ENCODE measurements at regions not wholly inside any gene's neighbourhood (a gene's known extent, or its start where the extent isn't known, plus 50 kb on each side); places are given as distances from the start of the nearest gene placed in this dataset.

DNA sequence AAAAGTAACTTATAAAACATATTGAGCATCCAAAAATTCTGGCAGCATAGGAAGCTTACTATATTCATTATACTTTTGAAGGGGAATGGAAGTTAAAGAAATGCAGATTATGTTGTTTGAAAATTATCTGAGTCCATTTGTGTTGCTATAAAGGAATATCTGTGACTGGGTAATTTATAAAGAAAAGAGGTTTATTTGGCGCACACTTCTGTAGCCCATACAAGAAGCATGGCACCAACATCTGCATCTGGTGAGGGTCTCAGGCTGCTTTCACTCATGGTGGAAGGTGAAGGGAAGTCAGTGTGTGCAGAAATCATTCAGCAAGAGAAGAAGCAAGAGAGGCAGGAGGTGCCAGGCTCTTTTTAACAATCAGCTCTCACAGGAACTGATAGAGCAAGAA is 55.5 kb upstream of the BACH1 start:
- BruUV-seq (replicated peaks), result no TSS peak
- Mint-ChIP-seq H3K36me3 (ENCODE audit: insufficient read depth, unreplicated experiment) (no peaks in the 10 kb centered on the region), H3K27ac (ENCODE audit: low read depth, unreplicated experiment) (no peak overlapping the region), H3K27me3 (ENCODE audit: insufficient read depth, unreplicated experiment) (no peaks in the 10 kb centered on the region), H3K9me3 (ENCODE audit: unreplicated experiment) (no peaks in the 10 kb centered on the region), H3K4me1 (ENCODE audit: insufficient read depth, unreplicated experiment) (peaks cover 10% of the 10 kb centered on the region), H3K4me3 (ENCODE audit: unreplicated experiment) (no peak overlapping the region)
- intact Hi-C loops (cut with micrococcal nuclease), result no loop called here
- ChIA-PET POLR2A (interaction anchor here (0.9 to 1.1 kb wide), 2 partner anchors 9 to 26 kb away, joined by 3 read pairs; no protein-coding TSS in a partner anchor), CTCF (no interaction called here)
- TF ChIP-seq, protein P1, sequence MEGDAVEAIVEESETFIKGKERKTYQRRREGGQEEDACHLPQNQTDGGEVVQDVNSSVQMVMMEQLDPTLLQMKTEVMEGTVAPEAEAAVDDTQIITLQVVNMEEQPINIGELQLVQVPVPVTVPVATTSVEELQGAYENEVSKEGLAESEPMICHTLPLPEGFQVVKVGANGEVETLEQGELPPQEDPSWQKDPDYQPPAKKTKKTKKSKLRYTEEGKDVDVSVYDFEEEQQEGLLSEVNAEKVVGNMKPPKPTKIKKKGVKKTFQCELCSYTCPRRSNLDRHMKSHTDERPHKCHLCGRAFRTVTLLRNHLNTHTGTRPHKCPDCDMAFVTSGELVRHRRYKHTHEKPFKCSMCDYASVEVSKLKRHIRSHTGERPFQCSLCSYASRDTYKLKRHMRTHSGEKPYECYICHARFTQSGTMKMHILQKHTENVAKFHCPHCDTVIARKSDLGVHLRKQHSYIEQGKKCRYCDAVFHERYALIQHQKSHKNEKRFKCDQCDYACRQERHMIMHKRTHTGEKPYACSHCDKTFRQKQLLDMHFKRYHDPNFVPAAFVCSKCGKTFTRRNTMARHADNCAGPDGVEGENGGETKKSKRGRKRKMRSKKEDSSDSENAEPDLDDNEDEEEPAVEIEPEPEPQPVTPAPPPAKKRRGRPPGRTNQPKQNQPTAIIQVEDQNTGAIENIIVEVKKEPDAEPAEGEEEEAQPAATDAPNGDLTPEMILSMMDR (IDR thresholded peaks at IDR 0.05; ENCODE audit: unreplicated experiment), result no peak
- no peak for DNase-seq (ENCODE audit: unreplicated experiment)

DNA sequence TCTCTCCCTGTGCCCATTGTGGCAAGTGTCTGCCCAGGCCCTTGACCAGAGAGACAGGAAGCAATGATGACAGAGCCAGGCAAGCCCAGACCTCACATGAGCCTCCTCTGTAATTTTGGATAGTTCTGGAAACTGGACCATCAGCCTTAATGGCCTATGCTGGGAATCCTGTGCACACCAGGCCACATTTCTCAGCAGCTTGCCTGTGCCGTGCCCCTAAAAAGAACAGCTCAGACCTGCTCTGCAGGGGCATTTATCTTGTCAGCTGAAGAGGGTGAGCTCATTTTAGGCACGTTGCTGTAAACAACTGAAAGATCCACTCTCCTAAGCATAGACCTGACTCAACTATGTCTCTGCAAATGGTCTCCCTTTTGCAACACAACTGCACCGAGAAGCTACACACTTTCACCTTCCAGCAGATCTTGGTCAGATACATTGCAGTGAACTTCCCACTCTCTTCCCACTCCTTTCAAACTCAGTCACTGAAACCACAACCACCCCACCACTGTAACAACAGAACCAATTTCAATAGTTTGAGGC is 53.5 kb upstream of the BACH1 start:
- CTCF ChIA-PET, result interaction anchor here (0.5 to 1.0 kb wide), 2 partner anchors 12 to 128 kb away, joined by 3 read pairs; no protein-coding TSS in a partner anchor
- TF ChIP-seq, protein P1 (IDR thresholded peaks at IDR 0.05; ENCODE audit: unreplicated experiment), result no peak
- DNase-seq (ENCODE audit: unreplicated experiment), result no peak
- Mint-ChIP-seq H3K4me1 (ENCODE audit: insufficient read depth, unreplicated experiment) (no peaks in the 10 kb centered on the region), H3K9me3 (ENCODE audit: unreplicated experiment) (peaks cover 6% of the 10 kb centered on the region), H3K27ac (ENCODE audit: low read depth, unreplicated experiment) (no peak overlapping the region), H3K36me3 (ENCODE audit: insufficient read depth, unreplicated experiment) (no peaks in the 10 kb centered on the region), H3K27me3 (ENCODE audit: insufficient read depth, unreplicated experiment) (no peaks in the 10 kb centered on the region), H3K4me3 (ENCODE audit: unreplicated experiment) (no peak overlapping the region)
- intact Hi-C loops (cut with micrococcal nuclease), result no loop called here
- BruUV-seq (replicated peaks), result no TSS peak
- POLR2A ChIA-PET, result interaction anchor here (0.6 to 5.0 kb wide), 3 partner anchors 11 to 35 kb away, joined by 3 to 37 read pairs (median 3); no protein-coding TSS in a partner anchor

DNA sequence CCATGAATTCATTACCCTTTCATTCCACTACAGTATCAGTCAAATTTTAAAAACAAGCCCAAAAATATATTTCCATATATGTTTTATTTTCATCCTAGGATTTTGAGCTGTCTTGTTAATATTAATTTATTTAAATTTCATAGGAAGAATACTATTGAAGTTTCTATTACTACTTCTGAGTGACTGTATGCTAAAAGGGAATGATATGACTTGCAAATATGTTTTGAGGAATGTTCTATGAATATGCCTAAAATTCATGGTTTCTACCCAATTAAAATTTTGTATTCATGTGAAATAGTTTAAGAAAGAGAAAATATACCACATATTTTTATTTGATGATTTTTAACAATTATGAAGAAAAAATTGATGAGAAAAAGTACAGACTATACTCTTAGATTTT is 52.9 kb upstream of the BACH1 start:
- POLR2A ChIA-PET, result interaction anchor here (5.0 kb wide), 1 partner anchor 14 kb away, joined by 37 read pairs; no protein-coding TSS in a partner anchor
- Mint-ChIP-seq H3K36me3 (ENCODE audit: insufficient read depth, unreplicated experiment) (no peaks in the 10 kb centered on the region), H3K27me3 (ENCODE audit: insufficient read depth, unreplicated experiment) (no peaks in the 10 kb centered on the region), H3K4me1 (ENCODE audit: insufficient read depth, unreplicated experiment) (no peaks in the 10 kb centered on the region), H3K9me3 (ENCODE audit: unreplicated experiment) (peaks cover 6% of the 10 kb centered on the region), H3K27ac (ENCODE audit: low read depth, unreplicated experiment) (no peak overlapping the region), H3K4me3 (ENCODE audit: unreplicated experiment) (no peak overlapping the region)
- intact Hi-C loops (cut with micrococcal nuclease), result no loop called here
- BruUV-seq (replicated peaks), result no TSS peak
- CTCF ChIA-PET, result interaction anchor here (0.5 to 1.0 kb wide), 4 partner anchors 12 to 128 kb away, joined by 3 read pairs; no protein-coding TSS in a partner anchor
- TF ChIP-seq, protein P1 (IDR thresholded peaks at IDR 0.05; ENCODE audit: unreplicated experiment), result no peak
- no peak for DNase-seq (ENCODE audit: unreplicated experiment)

DNA sequence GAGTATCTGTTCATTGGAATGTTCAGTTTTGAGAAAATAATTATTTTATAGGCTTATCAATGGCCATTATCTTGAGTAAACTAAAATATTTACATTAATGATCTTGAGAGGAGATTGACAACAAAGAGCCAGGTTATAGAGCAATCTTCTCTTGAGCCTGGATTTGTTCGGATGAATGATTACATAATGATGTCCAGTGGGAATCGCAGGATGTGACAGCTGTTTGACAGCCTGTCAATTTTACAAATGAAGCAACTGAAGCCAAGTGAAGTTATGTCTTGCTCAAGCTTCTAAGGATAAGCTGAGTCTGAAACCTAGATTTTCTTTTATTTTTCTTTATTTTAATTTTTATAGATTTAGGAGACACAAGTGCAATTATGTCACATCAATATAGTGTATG is 52.1 kb upstream of the BACH1 start:
- TF ChIP-seq, protein P1 (IDR thresholded peaks at IDR 0.05; ENCODE audit: unreplicated experiment), result no peak
- CTCF ChIA-PET, result interaction anchor here (1.4 kb wide), 1 partner anchor 19 kb away, joined by 3 read pairs; no protein-coding TSS in a partner anchor
- peaks cover 6% of the 10 kb centered on the region for H3K9me3 Mint-ChIP-seq (ENCODE audit: unreplicated experiment)
- BruUV-seq (replicated peaks), result no TSS peak
- H3K4me3 Mint-ChIP-seq (ENCODE audit: unreplicated experiment), result no peak overlapping the region
- no peak overlapping the region for H3K27ac Mint-ChIP-seq (ENCODE audit: low read depth, unreplicated experiment)
- no peaks in the 10 kb centered on the region for H3K36me3 Mint-ChIP-seq (ENCODE audit: insufficient read depth, unreplicated experiment)
- intact Hi-C loops (cut with micrococcal nuclease), result no loop called here
- no peaks in the 10 kb centered on the region for H3K4me1 Mint-ChIP-seq (ENCODE audit: insufficient read depth, unreplicated experiment)
- H3K27me3 Mint-ChIP-seq (ENCODE audit: insufficient read depth, unreplicated experiment), result no peaks in the 10 kb centered on the region
- POLR2A ChIA-PET, result interaction anchor here (5.0 kb wide), 1 partner anchor 13 kb away, joined by 37 read pairs; no protein-coding TSS in a partner anchor
- DNase-seq (ENCODE audit: unreplicated experiment), result no peak

Measured in MCF 10A (cell line).